Kidney epithelial cell (primary cell): ENCODE measurements at regions not wholly inside any gene's neighbourhood (a gene's known extent, or its start where the extent isn't known, plus 50 kb on each side); places are given as distances from the start of the nearest gene placed in this dataset.

Experiments
- DNase-seq: peaks from one replicate; pipeline ENCODE4 v3.0.0-alpha.2; 2010; ENCODE audit warnings: low read depth
- H3K27me3 ChIP-seq: 2 replicates; pipeline ENCODE4 v1.6.0; 2011; ENCODE audit warnings: low read length; ENCODE audit not compliant: control insufficient read depth, insufficient read depth
- H3K36me3 ChIP-seq: 2 replicates; pipeline ENCODE4 v1.5.1; 2011; ENCODE audit warnings: low read length; ENCODE audit not compliant: control insufficient read depth, insufficient read depth
- H3K4me3 ChIP-seq: 2 replicates; pipeline ENCODE4 v1.5.1; 2011; ENCODE audit warnings: low read depth, mild to moderate bottlenecking, control low read depth, low read length
- TF ChIP-seq, protein P1 (sequence below): IDR thresholded peaks from 2 replicates; pipeline ENCODE4 v1.5.1; 2011; ENCODE audit warnings: mild to moderate bottlenecking, moderate library complexity, low read length, control low read depth, inconsistent platforms; ENCODE audit not compliant: insufficient read depth, poor library complexity, severe bottlenecking

DNA sequence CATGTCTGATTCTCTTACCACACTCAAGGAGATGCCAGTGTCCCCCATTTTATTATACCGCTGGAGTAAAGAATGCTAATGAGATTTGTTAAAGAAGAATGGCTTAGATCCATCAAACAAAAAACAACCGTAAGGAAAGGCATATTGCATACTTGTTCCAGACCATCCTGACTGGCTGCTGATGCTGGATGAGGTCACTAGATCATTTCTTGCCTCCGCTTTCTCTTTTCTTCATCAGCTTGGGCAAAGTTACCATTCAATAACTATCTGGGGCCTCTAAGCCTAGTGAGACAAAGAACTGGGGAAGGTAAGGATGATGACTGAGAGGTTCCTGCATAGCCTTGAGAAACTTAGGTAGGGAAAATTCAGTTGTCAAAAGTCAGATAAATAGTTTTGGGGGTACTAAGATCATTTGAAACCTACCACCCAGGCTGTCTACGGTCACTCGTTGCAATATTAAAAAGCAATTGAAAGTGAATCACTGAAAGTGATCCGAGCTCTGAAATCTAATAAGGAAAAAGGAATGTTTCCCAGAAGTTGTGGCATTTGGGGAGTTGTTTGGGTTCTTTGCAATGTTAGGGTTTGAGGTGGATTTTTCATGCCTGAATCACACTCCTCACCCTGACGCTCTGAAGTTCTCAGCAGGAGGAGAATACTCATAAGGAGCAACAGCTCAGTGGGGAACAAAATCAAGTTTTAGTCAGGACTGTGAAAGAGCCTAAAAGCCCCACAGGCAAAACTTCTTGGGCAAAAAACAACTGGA, 176.8 kb downstream of the HHIPL2 start:
- TF ChIP-seq, protein P1, sequence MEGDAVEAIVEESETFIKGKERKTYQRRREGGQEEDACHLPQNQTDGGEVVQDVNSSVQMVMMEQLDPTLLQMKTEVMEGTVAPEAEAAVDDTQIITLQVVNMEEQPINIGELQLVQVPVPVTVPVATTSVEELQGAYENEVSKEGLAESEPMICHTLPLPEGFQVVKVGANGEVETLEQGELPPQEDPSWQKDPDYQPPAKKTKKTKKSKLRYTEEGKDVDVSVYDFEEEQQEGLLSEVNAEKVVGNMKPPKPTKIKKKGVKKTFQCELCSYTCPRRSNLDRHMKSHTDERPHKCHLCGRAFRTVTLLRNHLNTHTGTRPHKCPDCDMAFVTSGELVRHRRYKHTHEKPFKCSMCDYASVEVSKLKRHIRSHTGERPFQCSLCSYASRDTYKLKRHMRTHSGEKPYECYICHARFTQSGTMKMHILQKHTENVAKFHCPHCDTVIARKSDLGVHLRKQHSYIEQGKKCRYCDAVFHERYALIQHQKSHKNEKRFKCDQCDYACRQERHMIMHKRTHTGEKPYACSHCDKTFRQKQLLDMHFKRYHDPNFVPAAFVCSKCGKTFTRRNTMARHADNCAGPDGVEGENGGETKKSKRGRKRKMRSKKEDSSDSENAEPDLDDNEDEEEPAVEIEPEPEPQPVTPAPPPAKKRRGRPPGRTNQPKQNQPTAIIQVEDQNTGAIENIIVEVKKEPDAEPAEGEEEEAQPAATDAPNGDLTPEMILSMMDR: no peak
- no peaks in the 10 kb centered on the region for H3K27me3 ChIP-seq
- H3K36me3 ChIP-seq: no peaks in the 10 kb centered on the region
- H3K4me3 ChIP-seq: no peak overlapping the region
- DNase-seq: peak; percentile 77

DNA sequence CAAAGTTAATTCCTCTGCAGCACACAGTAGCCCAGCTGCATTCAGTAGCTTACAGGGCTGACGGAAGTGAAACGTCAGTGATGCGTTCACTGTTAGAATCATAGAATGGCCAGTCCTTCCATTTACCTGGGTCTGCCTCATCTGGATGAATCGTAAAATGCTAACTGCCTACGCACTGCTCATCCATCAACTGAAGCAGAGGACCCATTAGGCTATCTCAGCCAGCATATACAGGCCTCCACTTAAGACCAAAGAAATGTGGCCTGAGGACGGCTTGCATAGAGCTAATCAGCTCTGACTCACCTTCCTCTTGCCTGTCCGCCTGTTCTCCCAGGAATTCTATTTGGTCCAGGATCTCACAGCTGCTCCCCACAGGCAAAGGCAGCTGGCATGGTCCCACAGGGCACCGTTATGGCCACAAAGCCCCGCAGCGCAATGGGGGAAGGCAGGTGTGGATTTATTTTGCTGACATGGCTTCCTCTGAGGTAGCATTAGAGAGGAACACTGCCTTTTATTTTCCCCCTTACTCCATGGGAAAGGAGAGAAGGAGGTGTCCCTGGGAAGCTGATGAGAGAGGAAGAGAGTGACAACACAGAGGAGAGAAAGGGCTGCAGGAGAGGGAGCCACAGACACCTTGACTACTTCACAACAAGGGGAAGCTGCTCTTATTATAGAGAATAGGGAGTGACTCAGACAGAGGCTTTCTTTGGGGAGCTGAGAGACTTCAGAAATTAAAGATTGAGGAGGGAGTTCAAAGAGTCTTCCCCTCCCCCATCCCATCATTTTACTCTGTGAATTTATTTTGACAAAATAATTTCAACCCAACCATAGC, 177.6 kb downstream of the HHIPL2 start:
- Histone ChIP-seq H3K4me3 (no peak overlapping the region), H3K36me3 (no peaks in the 10 kb centered on the region), H3K27me3 (no peaks in the 10 kb centered on the region)
- peak; percentile 61 for DNase-seq
- TF ChIP-seq, protein P1: no peak

DNA sequence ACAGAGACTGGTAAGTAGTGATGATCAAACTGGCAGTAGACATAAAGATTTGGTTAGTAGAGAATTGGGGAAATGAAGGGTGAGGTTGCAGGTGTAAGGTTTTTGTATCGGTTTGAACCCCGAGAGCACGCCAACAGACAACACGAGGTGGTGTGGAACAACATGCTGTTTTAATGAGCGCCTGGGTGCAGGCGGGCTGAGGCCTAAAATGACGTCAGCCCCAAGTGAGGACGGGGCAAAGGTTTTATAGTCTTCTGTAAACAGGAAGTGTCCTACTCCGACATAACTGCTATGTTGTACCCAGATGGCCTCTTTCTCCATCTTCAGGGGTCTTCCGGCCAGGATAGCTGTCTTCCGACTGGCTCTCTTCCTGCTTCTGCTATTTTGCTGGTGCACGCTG, 178.8 kb downstream of the HHIPL2 start:
- H3K4me3 ChIP-seq: no peak overlapping the region
- DNase-seq: no peak
- H3K27me3 ChIP-seq: no peaks in the 10 kb centered on the region
- TF ChIP-seq, protein P1: no peak
- no peaks in the 10 kb centered on the region for H3K36me3 ChIP-seq

DNA sequence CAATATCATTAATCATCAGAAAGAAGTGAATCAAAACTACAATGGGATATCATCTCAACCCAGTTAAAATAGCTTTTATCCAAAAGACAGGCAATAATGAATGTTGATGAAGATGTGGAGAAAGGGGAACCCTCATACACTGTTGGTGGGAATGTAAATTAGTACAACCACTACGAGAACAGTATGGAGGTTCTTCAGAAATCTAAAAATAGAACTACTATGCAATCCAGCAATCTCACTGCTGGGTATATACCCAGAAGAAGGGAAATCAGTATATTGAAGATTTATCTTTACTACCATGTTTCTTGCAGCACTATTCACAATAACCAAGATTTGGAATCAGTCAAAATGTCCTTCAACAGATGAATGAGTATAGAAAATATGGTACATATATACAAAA, 189.8 kb downstream of the HHIPL2 start:
- no peak for DNase-seq
- TF ChIP-seq, protein P1: no peak
- no peaks in the 10 kb centered on the region for H3K27me3 ChIP-seq
- no peak overlapping the region for H3K4me3 ChIP-seq
- H3K36me3 ChIP-seq: no peaks in the 10 kb centered on the region

DNA sequence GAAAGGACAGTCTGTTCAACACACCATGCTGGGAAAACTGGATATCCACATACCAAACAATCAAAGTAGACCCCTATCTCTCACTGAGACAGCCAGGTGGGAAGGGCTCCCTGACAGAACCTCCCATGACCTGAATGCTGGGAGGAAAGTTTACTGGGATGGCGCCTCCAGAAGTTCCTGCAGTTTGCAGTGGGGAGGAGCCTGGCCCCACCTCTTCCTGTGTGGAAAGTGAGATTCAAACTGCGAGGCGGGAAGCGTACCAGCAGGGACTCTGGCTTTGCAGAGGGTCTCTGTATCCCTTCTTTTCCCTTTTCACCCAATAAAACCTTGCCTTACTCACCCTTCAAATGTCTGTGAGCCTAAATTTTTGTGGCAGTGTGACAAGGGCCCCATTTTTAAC, 190.7 kb downstream of the HHIPL2 start:
- DNase-seq: no peak

More for the DNA sequence above, 190.7 kb downstream of the HHIPL2 start:
- no peak overlapping the region for H3K4me3 ChIP-seq
- TF ChIP-seq, protein P1: no peak
- no peaks in the 10 kb centered on the region for H3K36me3 ChIP-seq
- no peaks in the 10 kb centered on the region for H3K27me3 ChIP-seq
